ENCODE measurements at regions not wholly inside any gene's neighbourhood (a gene's known extent, or its start where the extent isn't known, plus 50 kb on each side); places are given as distances from the start of the nearest gene placed in this dataset.

GRCh38 chr18:45165871-45166270 lies 449.4 kb upstream of the SLC14A2 start:
- H4K20me1 ChIP-seq (ENCODE audit: control insufficient read depth, extremely low read depth, insufficient read depth, low read length), result no peaks in the 10 kb centered on the region
- no peaks in the 10 kb centered on the region for H3K9me3 ChIP-seq (ENCODE audit: control insufficient read depth, low read depth, low read length)
- DNase-seq (ENCODE audit: low read depth, low spot score) (no peak), FAIRE-seq (no peak)
- H3K27me3 ChIP-seq (ENCODE audit: control insufficient read depth, extremely low read depth, insufficient read depth, low read length), result no peaks in the 10 kb centered on the region
- H3K79me2 ChIP-seq (ENCODE audit: control insufficient read depth, insufficient read depth, low read length), result no peaks in the 10 kb centered on the region
- peaks cover 45% of the 10 kb centered on the region for H3K4me1 ChIP-seq (ENCODE audit: control insufficient read depth, extremely low read depth, insufficient read depth, low read length)
- H3K4me2 ChIP-seq (ENCODE audit: control insufficient read depth, extremely low read depth, insufficient read depth, low read depth, low read length), result no peak overlapping the region
- H2AFZ ChIP-seq (ENCODE audit: control insufficient read depth, low read length), result no peak overlapping the region
- no peak overlapping the region for H3K27ac ChIP-seq (ENCODE audit: control insufficient read depth, insufficient read depth, low read length)
- no peak for TF ChIP-seq EZH2 (IDR thresholded peaks at IDR 0.05; ENCODE audit: low read length)
- TF ChIP-seq, protein P1, sequence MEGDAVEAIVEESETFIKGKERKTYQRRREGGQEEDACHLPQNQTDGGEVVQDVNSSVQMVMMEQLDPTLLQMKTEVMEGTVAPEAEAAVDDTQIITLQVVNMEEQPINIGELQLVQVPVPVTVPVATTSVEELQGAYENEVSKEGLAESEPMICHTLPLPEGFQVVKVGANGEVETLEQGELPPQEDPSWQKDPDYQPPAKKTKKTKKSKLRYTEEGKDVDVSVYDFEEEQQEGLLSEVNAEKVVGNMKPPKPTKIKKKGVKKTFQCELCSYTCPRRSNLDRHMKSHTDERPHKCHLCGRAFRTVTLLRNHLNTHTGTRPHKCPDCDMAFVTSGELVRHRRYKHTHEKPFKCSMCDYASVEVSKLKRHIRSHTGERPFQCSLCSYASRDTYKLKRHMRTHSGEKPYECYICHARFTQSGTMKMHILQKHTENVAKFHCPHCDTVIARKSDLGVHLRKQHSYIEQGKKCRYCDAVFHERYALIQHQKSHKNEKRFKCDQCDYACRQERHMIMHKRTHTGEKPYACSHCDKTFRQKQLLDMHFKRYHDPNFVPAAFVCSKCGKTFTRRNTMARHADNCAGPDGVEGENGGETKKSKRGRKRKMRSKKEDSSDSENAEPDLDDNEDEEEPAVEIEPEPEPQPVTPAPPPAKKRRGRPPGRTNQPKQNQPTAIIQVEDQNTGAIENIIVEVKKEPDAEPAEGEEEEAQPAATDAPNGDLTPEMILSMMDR (optimal IDR thresholded peaks at IDR 0.05 in 1 of 3, IDR thresholded peaks at IDR 0.05 in 1 of 3, conservative IDR thresholded peaks at IDR 0.05 in 1 of 3; ENCODE audit: extremely low read depth in 1 of 3, insufficient read depth in 2 of 3, low read length in 3 of 3), result no peak
- dilution Hi-C loops (cut with MboI; ENCODE audit: extremely low pct_ligation_motif_present, low sequenced_read_pairs), result no loop called here
- no peaks in the 10 kb centered on the region for H3K36me3 ChIP-seq (ENCODE audit: control insufficient read depth in 2 of 2, extremely low read depth in 1 of 2, insufficient read depth in 2 of 2, low read length in 2 of 2)
- no peak overlapping the region for H3K9ac ChIP-seq (ENCODE audit: control insufficient read depth, extremely low read depth, insufficient read depth, low read length)
- H3K9me1 ChIP-seq (ENCODE audit: control insufficient read depth, extremely low read depth, insufficient read depth, low read length), result no peaks in the 10 kb centered on the region
- no peak overlapping the region for H3K4me3 ChIP-seq (ENCODE audit: control insufficient read depth in 2 of 3, extremely low read depth in 1 of 3, insufficient read depth in 2 of 3, low read depth in 1 of 3, low read length in 3 of 3)

- FAIRE-seq (peak; percentile 95), DNase-seq (ENCODE audit: low read depth, low spot score) (no peak)
- H3K9me3 ChIP-seq (ENCODE audit: control insufficient read depth, low read depth, low read length), result no peaks in the 10 kb centered on the region
- H3K4me3 ChIP-seq (ENCODE audit: control insufficient read depth in 2 of 3, extremely low read depth in 1 of 3, insufficient read depth in 2 of 3, low read depth in 1 of 3, low read length in 3 of 3), result no peak overlapping the region
- dilution Hi-C loops (cut with MboI; ENCODE audit: extremely low pct_ligation_motif_present, low sequenced_read_pairs), result no loop called here
- no peaks in the 10 kb centered on the region for H3K27me3 ChIP-seq (ENCODE audit: control insufficient read depth, extremely low read depth, insufficient read depth, low read length)
- peak overlapping the region; percentile 86 for H3K27ac ChIP-seq (ENCODE audit: control insufficient read depth, insufficient read depth, low read length)
- H3K79me2 ChIP-seq (ENCODE audit: control insufficient read depth, insufficient read depth, low read length), result no peaks in the 10 kb centered on the region
- TF ChIP-seq EZH2 (IDR thresholded peaks at IDR 0.05; ENCODE audit: low read length), result no peak
- TF ChIP-seq, protein P1 (optimal IDR thresholded peaks at IDR 0.05 in 1 of 3, IDR thresholded peaks at IDR 0.05 in 1 of 3, conservative IDR thresholded peaks at IDR 0.05 in 1 of 3; ENCODE audit: extremely low read depth in 1 of 3, insufficient read depth in 2 of 3, low read length in 3 of 3), result no peak
- no peaks in the 10 kb centered on the region for H3K9me1 ChIP-seq (ENCODE audit: control insufficient read depth, extremely low read depth, insufficient read depth, low read length)
- H3K9ac ChIP-seq (ENCODE audit: control insufficient read depth, extremely low read depth, insufficient read depth, low read length), result no peak overlapping the region
- H2AFZ ChIP-seq (ENCODE audit: control insufficient read depth, low read length), result no peak overlapping the region
- peaks cover 45% of the 10 kb centered on the region for H3K4me1 ChIP-seq (ENCODE audit: control insufficient read depth, extremely low read depth, insufficient read depth, low read length)
- no peaks in the 10 kb centered on the region for H3K36me3 ChIP-seq (ENCODE audit: control insufficient read depth in 2 of 2, extremely low read depth in 1 of 2, insufficient read depth in 2 of 2, low read length in 2 of 2)
- peak overlapping the region; percentile 13 for H3K4me2 ChIP-seq (ENCODE audit: control insufficient read depth, extremely low read depth, insufficient read depth, low read depth, low read length)
- H4K20me1 ChIP-seq (ENCODE audit: control insufficient read depth, extremely low read depth, insufficient read depth, low read length), result no peaks in the 10 kb centered on the region
Measured at GRCh38 chr18:45166341-45166835, 448.9 kb upstream of the SLC14A2 start.
